RWPE1 (cell line): ENCODE measurements at regions not wholly inside any gene's neighbourhood (a gene's known extent, or its start where the extent isn't known, plus 50 kb on each side); places are given as distances from the start of the nearest gene placed in this dataset.

Source experiments
- CTCF ChIA-PET: fragments of 350-600 bp; sonication (Branson Sonifier 250); formaldehyde crosslinking; extraction: SDS; loops from one replicate; lab custom pipeline; 2021; lab: Yijun Ruan, JAX
- POLR2A ChIA-PET: fragments of 400-600 bp; formaldehyde crosslinking; extraction: SDS; loops from one replicate; lab custom pipeline; 2020; ENCODE audit warnings: antibody characterized with exemption; ENCODE audit not compliant: low non-redundant PET; lab: Yijun Ruan, JAX
- DNase-seq: peaks from one replicate; pipeline ENCODE4 v3.0.0; 2012; ENCODE audit warnings: low spot score
- H3K27ac ChIP-seq: fragments of 450-650 bp; 2 replicates; pipeline ENCODE4 v1.5.1; 2017
- CTCF ChIP-seq: fragments of 450-650 bp; conservative IDR thresholded peaks from 2 replicates; pipeline ENCODE4 v1.5.1; 2017; ENCODE audit warnings: low read depth, mild to moderate bottlenecking

- no peak for TF ChIP-seq CTCF
- no peak for DNase-seq
- H3K27ac ChIP-seq: no peak overlapping the region
- CTCF ChIA-PET: interaction anchor here (0.8 to 1.2 kb wide), 2 partner anchors 9 to 60 kb away, joined by 3 to 4 read pairs; no protein-coding TSS in a partner anchor
- POLR2A ChIA-PET: no interaction called here
Measured at GRCh38 chr12:115857160-115857920, 420.2 kb downstream of the MED13L start.

- ChIA-PET CTCF (no interaction called here), POLR2A (no interaction called here)
Measured at GRCh38 chr12:115852054-115852453, 425.4 kb downstream of the MED13L start.

DNA sequence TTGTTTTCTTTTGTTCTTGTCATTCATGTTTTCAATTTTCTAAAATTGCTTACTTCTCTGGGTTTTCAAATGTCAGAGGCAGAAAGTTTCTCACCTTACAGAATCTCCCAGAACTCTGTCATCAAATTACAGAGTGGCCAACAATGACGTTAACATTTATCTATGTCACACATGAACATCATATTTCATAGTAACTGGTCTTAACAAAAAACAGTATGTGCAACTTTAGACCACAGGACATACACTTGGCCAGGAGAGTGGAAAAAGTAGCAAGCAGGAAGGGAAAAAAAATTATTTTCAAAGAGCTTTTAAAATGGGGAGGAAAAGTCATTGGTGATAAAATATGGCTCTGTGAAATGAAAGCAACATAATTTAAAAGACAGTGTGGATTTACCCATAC lies 426.5 kb downstream of the MED13L start:
- no peak for DNase-seq
- ChIA-PET CTCF (no interaction called here), POLR2A (interaction anchor here (0.5 kb wide), 1 partner anchor 235 kb away, joined by 3 read pairs; no protein-coding TSS in a partner anchor)
- no peak overlapping the region for H3K27ac ChIP-seq
- TF ChIP-seq CTCF: no peak

More at GRCh38 chr12:115852054-115852453, 425.4 kb downstream of the MED13L start:
- TF ChIP-seq CTCF: no peak
- H3K27ac ChIP-seq: no peak overlapping the region
- no peak for DNase-seq

DNA sequence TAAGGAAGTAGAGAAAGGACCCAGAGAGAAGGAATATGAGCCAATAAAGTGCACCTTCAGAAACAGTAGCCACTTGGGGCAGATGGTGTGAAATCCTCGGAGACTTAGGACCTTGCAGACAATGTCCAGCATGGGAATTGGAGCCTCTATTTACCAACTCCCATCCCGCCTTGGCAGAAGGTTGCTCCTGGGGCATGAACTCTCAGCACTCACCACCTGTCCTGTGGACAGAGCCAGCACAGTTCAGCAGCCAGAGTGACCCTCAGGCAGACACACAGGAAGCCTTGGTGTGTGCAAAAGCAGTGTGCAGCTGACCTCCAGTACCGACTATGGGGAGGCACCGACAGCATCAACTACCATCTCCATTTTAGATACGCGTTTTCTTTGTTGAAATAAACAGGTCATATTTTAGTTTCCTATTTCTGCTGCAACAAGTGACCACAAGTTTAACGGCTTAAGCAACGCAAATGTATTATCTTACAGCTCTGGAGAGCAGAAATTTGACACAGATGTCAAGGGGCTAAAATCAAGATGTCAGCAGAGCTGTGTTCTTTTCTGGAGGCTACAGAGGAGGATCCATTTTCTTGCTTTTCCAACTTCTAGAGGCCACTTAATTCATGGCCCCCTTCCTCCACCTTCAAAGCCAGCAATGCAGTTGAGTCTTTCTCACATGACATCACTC lies 428.1 kb downstream of the MED13L start:
- no peak for DNase-seq
- H3K27ac ChIP-seq: no peak overlapping the region
- POLR2A ChIA-PET: no interaction called here
- CTCF ChIA-PET: no interaction called here
- no peak for TF ChIP-seq CTCF

DNA sequence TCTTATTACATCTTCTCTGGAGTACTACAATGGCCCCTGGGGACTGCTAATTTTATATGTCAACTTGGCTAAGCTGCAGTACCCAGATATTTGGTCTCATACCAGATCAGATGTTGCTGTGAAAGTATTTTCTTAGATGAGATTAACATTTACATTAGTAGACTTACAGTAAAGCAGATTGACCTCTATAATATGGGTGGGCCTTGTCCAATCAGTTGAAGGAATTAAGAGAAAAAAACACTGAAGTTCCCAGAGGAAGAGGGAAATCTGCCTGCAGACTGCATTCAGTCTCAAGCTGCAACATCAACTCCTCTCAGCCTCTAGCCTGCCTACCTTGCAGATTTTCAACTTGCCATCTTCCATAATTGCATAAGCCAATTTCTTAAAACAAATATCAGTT lies 430.1 kb downstream of the MED13L start:
- ChIA-PET CTCF (no interaction called here), POLR2A (no interaction called here)
- DNase-seq: no peak
- no peak overlapping the region for H3K27ac ChIP-seq
- no peak for TF ChIP-seq CTCF

- ChIA-PET POLR2A (no interaction called here), CTCF (interaction anchor here (0.6 kb wide), 1 partner anchor 390 kb away, joined by 3 read pairs; no protein-coding TSS in a partner anchor)
- H3K27ac ChIP-seq: no peak overlapping the region
- no peak for TF ChIP-seq CTCF
- no peak for DNase-seq
Measured at GRCh38 chr12:115846516-115846915, 431.0 kb downstream of the MED13L start.
